ENCODE measurements at regions not wholly inside any gene's neighbourhood (a gene's known extent, or its start where the extent isn't known, plus 50 kb on each side); places are given as distances from the start of the nearest gene placed in this dataset.

DNA sequence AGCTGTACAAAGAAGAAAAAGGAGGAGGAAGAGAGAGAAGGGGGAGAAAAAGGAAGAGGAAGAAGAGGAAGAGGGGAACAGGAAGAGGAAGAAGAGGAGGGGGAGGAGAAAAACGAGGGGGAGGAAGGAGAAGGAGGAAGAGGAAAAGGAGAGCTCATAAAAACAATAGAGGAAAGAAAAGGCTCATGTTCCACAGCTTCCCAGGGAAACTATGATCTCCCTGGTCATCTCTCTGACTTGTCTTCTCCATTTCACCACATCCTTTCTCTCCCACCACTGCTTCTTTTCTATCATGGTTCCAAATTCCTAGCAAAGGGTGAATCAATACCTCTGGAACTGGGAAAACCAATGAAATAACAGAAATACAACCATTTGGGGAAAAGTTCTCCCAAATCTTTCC is 254.1 kb upstream of the ERCC4 start:
- WGBS, 2 donors, result 18 to 42% methylated on average over 1 of the region's 1 CpG
- TF ChIP-seq, protein P1, sequence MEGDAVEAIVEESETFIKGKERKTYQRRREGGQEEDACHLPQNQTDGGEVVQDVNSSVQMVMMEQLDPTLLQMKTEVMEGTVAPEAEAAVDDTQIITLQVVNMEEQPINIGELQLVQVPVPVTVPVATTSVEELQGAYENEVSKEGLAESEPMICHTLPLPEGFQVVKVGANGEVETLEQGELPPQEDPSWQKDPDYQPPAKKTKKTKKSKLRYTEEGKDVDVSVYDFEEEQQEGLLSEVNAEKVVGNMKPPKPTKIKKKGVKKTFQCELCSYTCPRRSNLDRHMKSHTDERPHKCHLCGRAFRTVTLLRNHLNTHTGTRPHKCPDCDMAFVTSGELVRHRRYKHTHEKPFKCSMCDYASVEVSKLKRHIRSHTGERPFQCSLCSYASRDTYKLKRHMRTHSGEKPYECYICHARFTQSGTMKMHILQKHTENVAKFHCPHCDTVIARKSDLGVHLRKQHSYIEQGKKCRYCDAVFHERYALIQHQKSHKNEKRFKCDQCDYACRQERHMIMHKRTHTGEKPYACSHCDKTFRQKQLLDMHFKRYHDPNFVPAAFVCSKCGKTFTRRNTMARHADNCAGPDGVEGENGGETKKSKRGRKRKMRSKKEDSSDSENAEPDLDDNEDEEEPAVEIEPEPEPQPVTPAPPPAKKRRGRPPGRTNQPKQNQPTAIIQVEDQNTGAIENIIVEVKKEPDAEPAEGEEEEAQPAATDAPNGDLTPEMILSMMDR (IDR thresholded peaks at IDR 0.05), result no peak
- no peak for TF ChIP-seq POLR2A (IDR thresholded peaks at IDR 0.05)
- no peak for ATAC-seq
- Histone ChIP-seq H3K27ac (no peak overlapping the region), H3K36me3 (replicated peaks in 1 of 2; ENCODE audit: insufficient read depth in 1 of 2, low read depth in 2 of 2) (no peaks in the 10 kb centered on the region), H3K4me3 (no peak overlapping the region), H3K27me3 (no peaks in the 10 kb centered on the region), H3K9me3 (no peaks in the 10 kb centered on the region), H3K4me1 (no peaks in the 10 kb centered on the region)
- DNase-seq, result no peak
- intact Hi-C loops (cut with DNase I), result no loop called here

DNA sequence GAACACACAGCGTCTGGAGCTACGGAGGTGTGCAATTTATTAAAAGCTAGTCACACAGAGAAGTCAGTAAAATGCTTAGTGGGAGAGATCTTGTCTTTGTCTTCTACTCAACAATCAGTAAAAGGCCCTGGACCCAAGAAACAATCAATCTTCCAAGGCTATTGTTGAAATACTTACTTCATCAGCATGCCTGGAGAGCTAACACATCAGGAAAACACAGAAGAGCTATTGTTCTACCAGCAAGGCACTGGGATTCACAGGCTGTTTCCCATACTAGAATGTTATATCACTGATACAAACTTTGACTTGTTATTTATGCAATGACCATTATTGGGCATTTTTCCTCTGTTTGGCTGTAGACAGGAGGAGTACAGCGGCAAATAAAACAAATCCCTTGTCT is 247.8 kb upstream of the ERCC4 start:
- Histone ChIP-seq H3K4me3 (no peak overlapping the region), H3K27me3 (no peaks in the 10 kb centered on the region), H3K9me3 (no peaks in the 10 kb centered on the region), H3K27ac (peak overlapping the region in 3 of 4 donors; percentile 49 to 65 (median 57)), H3K4me1 (no peaks in the 10 kb centered on the region), H3K36me3 (replicated peaks in 1 of 2; ENCODE audit: insufficient read depth in 1 of 2, low read depth in 2 of 2) (no peaks in the 10 kb centered on the region)
- ATAC-seq (peak; percentile 60), DNase-seq (no peak)
- no peak for TF ChIP-seq POLR2A (IDR thresholded peaks at IDR 0.05)
- TF ChIP-seq, protein P1 (IDR thresholded peaks at IDR 0.05), result no peak
- intact Hi-C loops (cut with DNase I), result no loop called here
- 30 to 31% methylated on average over 3 of the region's 3 CpGs for WGBS, 2 donors

DNA sequence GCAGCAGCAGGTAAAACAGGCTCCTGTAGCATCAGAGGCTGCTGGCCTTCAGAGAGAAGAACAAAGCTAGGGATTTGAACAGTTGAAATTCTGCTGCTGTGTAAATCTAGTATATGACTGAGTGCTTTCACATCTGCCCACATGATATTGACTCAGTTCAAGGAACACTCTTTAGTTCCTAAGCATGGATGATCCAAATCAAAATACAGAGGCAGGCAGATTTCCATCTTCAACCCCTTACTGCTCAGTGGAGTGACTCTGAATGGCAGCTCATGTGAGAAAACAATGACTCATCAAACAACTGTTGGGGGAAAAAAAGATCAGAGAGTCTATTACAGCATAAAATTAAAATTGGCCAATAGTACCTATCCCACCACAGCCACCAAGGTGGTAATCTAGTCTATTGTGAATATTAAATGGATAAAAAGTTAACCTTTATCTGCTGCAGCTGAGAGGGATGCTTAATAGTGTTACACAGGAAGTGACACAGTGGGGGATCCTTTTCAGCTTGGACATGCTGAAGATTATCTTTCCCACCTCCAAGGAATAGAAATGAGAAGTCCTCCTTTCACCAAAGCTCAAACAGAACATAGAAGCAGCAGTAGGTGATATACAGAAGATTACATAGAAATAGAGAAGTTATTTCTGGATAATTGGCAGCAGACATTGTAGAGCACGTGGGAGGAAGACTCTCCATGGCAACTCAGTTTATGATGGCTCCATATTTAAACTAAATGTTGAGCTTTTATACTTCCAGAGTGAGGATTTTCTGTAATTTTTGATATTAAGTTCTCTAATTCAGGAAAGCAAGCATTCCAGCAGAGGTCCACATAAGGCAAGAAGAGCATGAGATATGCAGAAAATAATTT is 239.7 kb upstream of the ERCC4 start:
- 32 to 37% methylated on average over 1 of the region's 1 CpG for WGBS, 2 donors
- Histone ChIP-seq H3K4me1 (no peaks in the 10 kb centered on the region), H3K9me3 (no peaks in the 10 kb centered on the region), H3K4me3 (no peak overlapping the region), H3K36me3 (replicated peaks in 1 of 2; ENCODE audit: insufficient read depth in 1 of 2, low read depth in 2 of 2) (no peaks in the 10 kb centered on the region), H3K27ac (no peak overlapping the region), H3K27me3 (no peaks in the 10 kb centered on the region)
- ATAC-seq, result no peak
- TF ChIP-seq POLR2A (IDR thresholded peaks at IDR 0.05), result no peak
- TF ChIP-seq, protein P1 (IDR thresholded peaks at IDR 0.05), result no peak
- intact Hi-C loops (cut with DNase I), result no loop called here
- no peak for DNase-seq

DNA sequence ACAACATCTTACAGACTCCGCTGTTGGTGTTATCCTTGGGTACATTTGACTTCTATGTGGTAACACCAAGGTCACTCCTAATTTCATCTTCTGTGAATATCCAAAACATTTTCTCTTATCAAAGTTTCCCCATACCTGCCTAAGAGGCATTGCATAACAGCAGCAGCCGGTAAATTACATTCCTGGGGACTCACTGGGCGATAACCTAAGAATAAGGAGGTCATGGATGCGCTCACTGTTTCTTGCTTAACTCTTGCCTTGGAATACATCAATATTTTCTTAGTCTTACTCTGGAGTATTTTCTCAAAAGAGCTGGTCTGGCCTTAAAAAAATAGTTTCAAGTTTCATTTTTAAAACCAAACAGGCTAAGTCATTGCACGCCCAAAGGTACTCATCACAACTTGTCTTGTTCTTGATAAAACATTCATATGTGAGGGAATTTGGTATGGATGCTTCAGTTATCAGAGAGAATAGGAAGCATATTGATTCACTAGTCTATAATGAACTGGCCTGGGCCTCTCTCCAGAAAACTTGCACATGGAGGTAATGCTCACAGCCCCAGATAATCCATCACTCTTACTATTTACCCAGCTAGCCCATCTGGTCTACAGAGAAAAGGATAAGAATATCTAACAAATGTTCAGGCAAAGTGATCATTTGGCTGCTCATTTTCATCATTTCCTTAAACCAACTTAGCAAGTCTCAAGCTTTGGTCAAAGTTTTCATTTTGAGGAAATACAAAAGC is 235.0 kb upstream of the ERCC4 start:
- Histone ChIP-seq H3K36me3 (replicated peaks in 1 of 2; ENCODE audit: insufficient read depth in 1 of 2, low read depth in 2 of 2) (no peaks in the 10 kb centered on the region), H3K4me3 (no peak overlapping the region), H3K27me3 (no peaks in the 10 kb centered on the region), H3K4me1 (no peaks in the 10 kb centered on the region), H3K27ac (no peak overlapping the region), H3K9me3 (no peaks in the 10 kb centered on the region)
- DNase-seq (no peak), ATAC-seq (no peak)
- TF ChIP-seq, protein P1 (IDR thresholded peaks at IDR 0.05), result no peak
- TF ChIP-seq POLR2A (IDR thresholded peaks at IDR 0.05), result no peak
- intact Hi-C loops (cut with DNase I), result no loop called here
- 42 to 47% methylated on average over 5 of the region's 5 CpGs for WGBS, 2 donors
